ENCODE measurements at regions not wholly inside any gene's neighbourhood (a gene's known extent, or its start where the extent isn't known, plus 50 kb on each side); places are given as distances from the start of the nearest gene placed in this dataset.
A peak's percentile ranks its signal among the peaks of the same experiment; 100 is the strongest.

DNA sequence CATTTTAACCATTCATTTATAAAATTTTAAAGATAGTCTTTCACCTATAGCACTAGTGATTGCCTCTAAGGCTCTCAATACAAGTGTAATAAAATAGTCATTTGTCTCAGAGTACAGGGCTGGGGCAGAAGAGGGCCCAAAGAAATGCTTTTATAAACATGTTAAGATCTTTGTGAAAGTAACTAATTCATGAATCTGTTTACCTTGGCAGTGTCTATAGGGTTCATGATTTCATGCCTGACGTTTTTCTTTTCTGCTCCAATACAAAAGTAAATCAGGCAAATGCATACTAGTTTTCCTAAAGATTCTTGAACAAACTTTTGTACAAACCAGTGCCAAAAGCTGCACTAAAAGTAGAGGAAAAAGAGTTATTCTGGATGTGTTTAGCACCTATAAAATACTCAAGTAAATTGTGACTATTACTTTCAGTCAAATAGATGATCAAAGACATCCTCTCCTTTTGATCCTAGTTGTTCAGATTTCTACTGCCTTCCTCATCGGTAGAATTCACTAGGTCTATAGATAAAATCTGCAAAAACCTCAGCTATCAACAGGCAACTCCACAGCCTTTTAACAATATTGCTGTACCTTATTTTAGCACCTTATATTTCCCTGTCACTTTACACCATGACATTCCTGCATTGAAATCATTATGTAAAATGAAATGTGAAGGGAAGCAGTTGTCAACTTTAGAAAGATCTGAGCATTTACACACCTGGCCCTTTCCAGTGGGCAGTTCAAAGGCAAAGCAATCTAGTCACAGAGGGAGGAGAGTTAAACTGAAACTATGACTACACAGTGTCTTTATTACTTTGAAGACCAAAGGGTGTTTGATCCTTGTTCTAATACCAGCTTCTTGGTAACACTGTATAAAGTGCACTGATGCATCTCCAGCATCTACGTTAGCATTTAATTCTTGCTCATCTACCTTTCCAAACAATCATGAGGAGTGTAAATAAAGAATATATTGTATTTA is 100.0 kb upstream of the MED13 start:
- Histone ChIP-seq H2AFZ (ENCODE audit: low read length) (no peak overlapping the region), H3K4me2 (ENCODE audit: low read depth, low read length) (no peak overlapping the region), H3K9me2 (replicated peaks; ENCODE audit: insufficient read depth, low read length) (no peaks in the 10 kb centered on the region)

GRCh38 chr17:62163847-62164246 is 98.8 kb upstream of the MED13 start:
- no peak overlapping the region for H3K4me2 ChIP-seq (ENCODE audit: low read depth, low read length)
- H3F3A ChIP-seq (ENCODE audit: insufficient read depth, low read length): peaks cover 5% of the 10 kb centered on the region
- TF ChIP-seq EZH2phosphoT487 (IDR thresholded peaks at IDR 0.05; ENCODE audit: low read length) (no peak), EZH2 (optimal IDR thresholded peaks at IDR 0.05; ENCODE audit: low read depth, low read length) (no peak), CTCF (IDR thresholded peaks at IDR 0.05; ENCODE audit: low read length) (no peak)
- H3K4me3 ChIP-seq (ENCODE audit: low read length): no peak overlapping the region
- no peak for DNase-seq
- no peak overlapping the region for H3K27ac ChIP-seq (ENCODE audit: low read length)
- no peaks in the 10 kb centered on the region for H3K9me2 ChIP-seq (replicated peaks; ENCODE audit: insufficient read depth, low read length)
- peaks cover 9% of the 10 kb centered on the region for H3K4me1 ChIP-seq (ENCODE audit: low read length)
- no peaks in the 10 kb centered on the region for H3K36me3 ChIP-seq (replicated peaks; ENCODE audit: insufficient read depth, low read length)
- no peak overlapping the region for H3K9ac ChIP-seq (ENCODE audit: low read length)
- H2AFZ ChIP-seq (ENCODE audit: low read length): no peak overlapping the region
- H3K9me3 ChIP-seq (replicated peaks; ENCODE audit: insufficient read depth, low read length): no peaks in the 10 kb centered on the region
- no peaks in the 10 kb centered on the region for H4K20me1 ChIP-seq (ENCODE audit: insufficient read depth, low read length)
- H3K27me3 ChIP-seq (replicated peaks; ENCODE audit: insufficient read depth, low read length): no peaks in the 10 kb centered on the region
- H3K79me2 ChIP-seq (ENCODE audit: low read length): no peaks in the 10 kb centered on the region

More for the DNA sequence above, 100.0 kb upstream of the MED13 start:
- Histone ChIP-seq H3K9ac (ENCODE audit: low read length) (no peak overlapping the region), H4K20me1 (ENCODE audit: insufficient read depth, low read length) (no peaks in the 10 kb centered on the region), H3K4me1 (ENCODE audit: low read length) (peaks cover 10% of the 10 kb centered on the region), H3K4me3 (ENCODE audit: low read length) (no peak overlapping the region), H3K79me2 (ENCODE audit: low read length) (no peaks in the 10 kb centered on the region), H3K27me3 (replicated peaks; ENCODE audit: insufficient read depth, low read length) (no peaks in the 10 kb centered on the region), H3K27ac (ENCODE audit: low read length) (no peak overlapping the region), H3K9me3 (replicated peaks; ENCODE audit: insufficient read depth, low read length) (no peaks in the 10 kb centered on the region), H3F3A (ENCODE audit: insufficient read depth, low read length) (peaks cover 5% of the 10 kb centered on the region), H3K36me3 (replicated peaks; ENCODE audit: insufficient read depth, low read length) (no peaks in the 10 kb centered on the region)
- peak; percentile 30 for DNase-seq
- TF ChIP-seq EZH2phosphoT487 (IDR thresholded peaks at IDR 0.05; ENCODE audit: low read length) (no peak), CTCF (IDR thresholded peaks at IDR 0.05; ENCODE audit: low read length) (no peak), EZH2 (optimal IDR thresholded peaks at IDR 0.05; ENCODE audit: low read depth, low read length) (no peak)

- DNase-seq: no peak
- no peaks in the 10 kb centered on the region for H3K27me3 ChIP-seq (replicated peaks; ENCODE audit: insufficient read depth, low read length)
- TF ChIP-seq CTCF (IDR thresholded peaks at IDR 0.05; ENCODE audit: low read length) (no peak), EZH2phosphoT487 (IDR thresholded peaks at IDR 0.05; ENCODE audit: low read length) (no peak), EZH2 (optimal IDR thresholded peaks at IDR 0.05; ENCODE audit: low read depth, low read length) (no peak)
- H3K79me2 ChIP-seq (ENCODE audit: low read length): no peaks in the 10 kb centered on the region
- peaks cover 5% of the 10 kb centered on the region for H3F3A ChIP-seq (ENCODE audit: insufficient read depth, low read length)
- H3K36me3 ChIP-seq (replicated peaks; ENCODE audit: insufficient read depth, low read length): no peaks in the 10 kb centered on the region
- H3K9me3 ChIP-seq (replicated peaks; ENCODE audit: insufficient read depth, low read length): no peaks in the 10 kb centered on the region
- no peak overlapping the region for H3K27ac ChIP-seq (ENCODE audit: low read length)
- H3K4me3 ChIP-seq (ENCODE audit: low read length): no peak overlapping the region
- peaks cover 9% of the 10 kb centered on the region for H3K4me1 ChIP-seq (ENCODE audit: low read length)
- H3K4me2 ChIP-seq (ENCODE audit: low read depth, low read length): no peak overlapping the region
- H2AFZ ChIP-seq (ENCODE audit: low read length): no peak overlapping the region
- no peaks in the 10 kb centered on the region for H4K20me1 ChIP-seq (ENCODE audit: insufficient read depth, low read length)
- H3K9me2 ChIP-seq (replicated peaks; ENCODE audit: insufficient read depth, low read length): no peaks in the 10 kb centered on the region
- no peak overlapping the region for H3K9ac ChIP-seq (ENCODE audit: low read length)
Measured at GRCh38 chr17:62162898-62163297, 97.8 kb upstream of the MED13 start.
